ENCODE measurements at regions not wholly inside any gene's neighbourhood (a gene's known extent, or its start where the extent isn't known, plus 50 kb on each side); places are given as distances from the start of the nearest gene placed in this dataset.

DNA sequence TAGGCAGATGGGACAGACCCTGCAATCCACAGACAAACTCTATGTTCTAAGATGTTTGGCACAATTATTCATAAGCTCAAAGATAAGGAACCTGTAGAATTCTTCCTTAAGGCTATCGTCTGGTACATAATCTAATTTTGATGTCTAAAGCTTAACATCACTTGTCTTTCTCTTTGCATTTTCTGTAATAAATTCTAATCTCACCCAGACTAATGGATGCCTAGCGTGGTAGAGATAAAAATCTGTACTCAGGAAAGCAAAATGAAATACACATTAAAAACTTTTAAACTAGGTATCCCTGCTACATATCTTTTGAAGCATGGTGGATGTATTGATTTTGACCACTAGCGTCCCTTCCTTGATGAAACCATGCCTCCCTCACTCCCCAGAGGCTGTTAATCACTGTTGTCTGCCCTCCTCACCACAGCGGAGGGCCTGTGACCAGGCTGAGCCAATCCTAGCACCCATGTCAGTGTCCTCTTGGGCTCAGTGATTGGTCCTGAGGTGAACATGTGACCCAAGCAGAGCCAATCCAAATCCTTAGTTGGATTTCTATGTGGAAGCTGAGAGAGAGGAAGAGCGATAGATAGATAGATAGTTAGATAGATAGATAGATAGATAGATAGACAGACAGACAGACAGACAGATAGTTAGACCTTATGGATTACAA lies 82.2 kb upstream of the GRK3 start:
- Histone ChIP-seq H3K27me3 (ENCODE audit: control insufficient read depth in 4 of 4, insufficient read depth in 4 of 4, low read length in 3 of 4) (no peaks in the 10 kb centered on the region), H3K4me3 (ENCODE audit: low read depth in 1 of 3, low read length in 3 of 3) (no peak overlapping the region), H3K27ac (ENCODE audit: low read depth in 1 of 2, low read length in 2 of 2) (no peak overlapping the region), H3K4me1 (ENCODE audit: control insufficient read depth in 4 of 4, insufficient read depth in 4 of 4, low read length in 3 of 4) (no peaks in the 10 kb centered on the region), H3K9me3 (ENCODE audit: control insufficient read depth in 4 of 4, low read length in 3 of 4) (no peaks in the 10 kb centered on the region), H3K36me3 (ENCODE audit: control insufficient read depth in 4 of 4, insufficient read depth in 3 of 4, low read depth in 1 of 4, low read length in 3 of 4) (peaks cover 0 to 3% (median 0%) of the 10 kb centered on the region in 4 donors), H3K9ac (ENCODE audit: low read depth in 1 of 2, low read length in 2 of 2) (no peak overlapping the region)
- no peak for DNase-seq (ENCODE audit: low spot score)
- WGBS: 92% methylated on average over 5 of the region's 5 CpGs
- TF ChIP-seq HNF4G (IDR thresholded peaks at IDR 0.05) (no peak), FOXA1 (IDR thresholded peaks at IDR 0.05) (no peak)
- TF ChIP-seq, protein P1, sequence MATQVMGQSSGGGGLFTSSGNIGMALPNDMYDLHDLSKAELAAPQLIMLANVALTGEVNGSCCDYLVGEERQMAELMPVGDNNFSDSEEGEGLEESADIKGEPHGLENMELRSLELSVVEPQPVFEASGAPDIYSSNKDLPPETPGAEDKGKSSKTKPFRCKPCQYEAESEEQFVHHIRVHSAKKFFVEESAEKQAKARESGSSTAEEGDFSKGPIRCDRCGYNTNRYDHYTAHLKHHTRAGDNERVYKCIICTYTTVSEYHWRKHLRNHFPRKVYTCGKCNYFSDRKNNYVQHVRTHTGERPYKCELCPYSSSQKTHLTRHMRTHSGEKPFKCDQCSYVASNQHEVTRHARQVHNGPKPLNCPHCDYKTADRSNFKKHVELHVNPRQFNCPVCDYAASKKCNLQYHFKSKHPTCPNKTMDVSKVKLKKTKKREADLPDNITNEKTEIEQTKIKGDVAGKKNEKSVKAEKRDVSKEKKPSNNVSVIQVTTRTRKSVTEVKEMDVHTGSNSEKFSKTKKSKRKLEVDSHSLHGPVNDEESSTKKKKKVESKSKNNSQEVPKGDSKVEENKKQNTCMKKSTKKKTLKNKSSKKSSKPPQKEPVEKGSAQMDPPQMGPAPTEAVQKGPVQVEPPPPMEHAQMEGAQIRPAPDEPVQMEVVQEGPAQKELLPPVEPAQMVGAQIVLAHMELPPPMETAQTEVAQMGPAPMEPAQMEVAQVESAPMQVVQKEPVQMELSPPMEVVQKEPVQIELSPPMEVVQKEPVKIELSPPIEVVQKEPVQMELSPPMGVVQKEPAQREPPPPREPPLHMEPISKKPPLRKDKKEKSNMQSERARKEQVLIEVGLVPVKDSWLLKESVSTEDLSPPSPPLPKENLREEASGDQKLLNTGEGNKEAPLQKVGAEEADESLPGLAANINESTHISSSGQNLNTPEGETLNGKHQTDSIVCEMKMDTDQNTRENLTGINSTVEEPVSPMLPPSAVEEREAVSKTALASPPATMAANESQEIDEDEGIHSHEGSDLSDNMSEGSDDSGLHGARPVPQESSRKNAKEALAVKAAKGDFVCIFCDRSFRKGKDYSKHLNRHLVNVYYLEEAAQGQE (IDR thresholded peaks at IDR 0.05): no peak

DNA sequence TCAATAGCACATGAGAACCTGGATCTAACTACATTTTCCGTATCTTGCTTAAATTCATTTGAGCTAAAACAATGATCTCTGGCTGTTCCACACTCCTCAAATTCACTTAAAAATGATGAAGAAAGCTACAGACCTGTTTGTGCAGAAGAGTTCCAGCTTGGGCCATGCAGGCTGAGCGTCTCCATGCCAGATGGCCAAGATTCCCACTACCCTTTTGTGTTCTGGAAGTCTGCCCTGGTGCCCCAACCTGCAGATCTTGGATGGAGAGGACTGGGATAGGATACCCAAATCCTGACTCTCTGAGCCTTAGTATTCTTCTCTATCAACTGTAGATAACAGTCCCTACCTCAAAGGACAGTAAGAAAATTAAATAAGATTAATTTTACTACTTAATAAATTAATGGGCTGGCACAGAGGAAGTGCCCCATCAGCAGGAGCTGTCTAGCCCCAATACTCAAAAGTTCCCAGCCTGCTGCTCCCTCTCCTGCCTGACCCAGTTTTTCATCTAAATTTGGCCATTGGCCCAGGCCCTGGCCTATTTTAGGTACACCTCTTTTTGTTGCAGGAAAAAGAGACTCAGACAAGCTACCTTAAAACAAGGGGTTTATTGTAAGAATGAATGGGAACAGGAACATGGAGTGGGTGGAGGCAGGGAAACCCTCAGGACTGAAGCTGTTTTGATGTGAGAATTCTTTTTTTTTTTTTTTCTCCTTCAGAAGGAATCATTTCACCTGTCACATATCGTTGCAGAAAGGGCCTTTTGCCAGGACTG lies 81.4 kb upstream of the GRK3 start:
- Histone ChIP-seq H3K9me3 (ENCODE audit: control insufficient read depth in 4 of 4, low read length in 3 of 4) (no peaks in the 10 kb centered on the region), H3K36me3 (ENCODE audit: control insufficient read depth in 4 of 4, insufficient read depth in 3 of 4, low read depth in 1 of 4, low read length in 3 of 4) (peaks cover 0 to 3% (median 0%) of the 10 kb centered on the region in 4 donors)

More for the DNA sequence above, 81.4 kb upstream of the GRK3 start:
- H3K27me3 ChIP-seq (ENCODE audit: control insufficient read depth in 4 of 4, insufficient read depth in 4 of 4, low read length in 3 of 4): no peaks in the 10 kb centered on the region
- H3K4me3 ChIP-seq (ENCODE audit: low read depth in 1 of 3, low read length in 3 of 3): no peak overlapping the region
- H3K9ac ChIP-seq (ENCODE audit: low read depth in 1 of 2, low read length in 2 of 2): no peak overlapping the region
- no peak overlapping the region for H3K27ac ChIP-seq (ENCODE audit: low read depth in 1 of 2, low read length in 2 of 2)
- no peaks in the 10 kb centered on the region for H3K4me1 ChIP-seq (ENCODE audit: control insufficient read depth in 4 of 4, insufficient read depth in 4 of 4, low read length in 3 of 4)
- no peak for DNase-seq (ENCODE audit: low spot score)
- no peak for TF ChIP-seq YY1 (IDR thresholded peaks at IDR 0.05)
- TF ChIP-seq NR2F2 (IDR thresholded peaks at IDR 0.05): no peak
- TF ChIP-seq RXRA (IDR thresholded peaks at IDR 0.05): no peak
- TF ChIP-seq HNF4G (IDR thresholded peaks at IDR 0.05): no peak
- TF ChIP-seq, protein P1 (IDR thresholded peaks at IDR 0.05): no peak
- no peak for TF ChIP-seq HNF4A (conservative IDR thresholded peaks at IDR 0.05)
- no peak for TF ChIP-seq RAD21 (IDR thresholded peaks at IDR 0.05)
- no peak for TF ChIP-seq GABPA (IDR thresholded peaks at IDR 0.05 in 1 of 2, conservative IDR thresholded peaks at IDR 0.05 in 1 of 2)
- TF ChIP-seq, protein P2, sequence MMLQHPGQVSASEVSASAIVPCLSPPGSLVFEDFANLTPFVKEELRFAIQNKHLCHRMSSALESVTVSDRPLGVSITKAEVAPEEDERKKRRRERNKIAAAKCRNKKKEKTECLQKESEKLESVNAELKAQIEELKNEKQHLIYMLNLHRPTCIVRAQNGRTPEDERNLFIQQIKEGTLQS (IDR thresholded peaks at IDR 0.05): no peak
- no peak for TF ChIP-seq JUND (IDR thresholded peaks at IDR 0.05)
- TF ChIP-seq, protein P3, sequence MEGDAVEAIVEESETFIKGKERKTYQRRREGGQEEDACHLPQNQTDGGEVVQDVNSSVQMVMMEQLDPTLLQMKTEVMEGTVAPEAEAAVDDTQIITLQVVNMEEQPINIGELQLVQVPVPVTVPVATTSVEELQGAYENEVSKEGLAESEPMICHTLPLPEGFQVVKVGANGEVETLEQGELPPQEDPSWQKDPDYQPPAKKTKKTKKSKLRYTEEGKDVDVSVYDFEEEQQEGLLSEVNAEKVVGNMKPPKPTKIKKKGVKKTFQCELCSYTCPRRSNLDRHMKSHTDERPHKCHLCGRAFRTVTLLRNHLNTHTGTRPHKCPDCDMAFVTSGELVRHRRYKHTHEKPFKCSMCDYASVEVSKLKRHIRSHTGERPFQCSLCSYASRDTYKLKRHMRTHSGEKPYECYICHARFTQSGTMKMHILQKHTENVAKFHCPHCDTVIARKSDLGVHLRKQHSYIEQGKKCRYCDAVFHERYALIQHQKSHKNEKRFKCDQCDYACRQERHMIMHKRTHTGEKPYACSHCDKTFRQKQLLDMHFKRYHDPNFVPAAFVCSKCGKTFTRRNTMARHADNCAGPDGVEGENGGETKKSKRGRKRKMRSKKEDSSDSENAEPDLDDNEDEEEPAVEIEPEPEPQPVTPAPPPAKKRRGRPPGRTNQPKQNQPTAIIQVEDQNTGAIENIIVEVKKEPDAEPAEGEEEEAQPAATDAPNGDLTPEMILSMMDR (IDR thresholded peaks at IDR 0.05; ENCODE audit: low read depth, low read length, missing input control): no peak
- TF ChIP-seq SP1 (IDR thresholded peaks at IDR 0.05): no peak
- no peak for TF ChIP-seq TAF1 (conservative IDR thresholded peaks at IDR 0.05)
- no peak for TF ChIP-seq FOXA2 (IDR thresholded peaks at IDR 0.05)
- TF ChIP-seq, protein P4, sequence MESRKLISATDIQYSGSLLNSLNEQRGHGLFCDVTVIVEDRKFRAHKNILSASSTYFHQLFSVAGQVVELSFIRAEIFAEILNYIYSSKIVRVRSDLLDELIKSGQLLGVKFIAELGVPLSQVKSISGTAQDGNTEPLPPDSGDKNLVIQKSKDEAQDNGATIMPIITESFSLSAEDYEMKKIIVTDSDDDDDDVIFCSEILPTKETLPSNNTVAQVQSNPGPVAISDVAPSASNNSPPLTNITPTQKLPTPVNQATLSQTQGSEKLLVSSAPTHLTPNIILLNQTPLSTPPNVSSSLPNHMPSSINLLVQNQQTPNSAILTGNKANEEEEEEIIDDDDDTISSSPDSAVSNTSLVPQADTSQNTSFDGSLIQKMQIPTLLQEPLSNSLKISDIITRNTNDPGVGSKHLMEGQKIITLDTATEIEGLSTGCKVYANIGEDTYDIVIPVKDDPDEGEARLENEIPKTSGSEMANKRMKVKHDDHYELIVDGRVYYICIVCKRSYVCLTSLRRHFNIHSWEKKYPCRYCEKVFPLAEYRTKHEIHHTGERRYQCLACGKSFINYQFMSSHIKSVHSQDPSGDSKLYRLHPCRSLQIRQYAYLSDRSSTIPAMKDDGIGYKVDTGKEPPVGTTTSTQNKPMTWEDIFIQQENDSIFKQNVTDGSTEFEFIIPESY (IDR thresholded peaks at IDR 0.05): no peak
- no peak for TF ChIP-seq EGR1 (IDR thresholded peaks at IDR 0.05; ENCODE audit: low read depth in 2 of 2)
- TF ChIP-seq, protein P5, sequence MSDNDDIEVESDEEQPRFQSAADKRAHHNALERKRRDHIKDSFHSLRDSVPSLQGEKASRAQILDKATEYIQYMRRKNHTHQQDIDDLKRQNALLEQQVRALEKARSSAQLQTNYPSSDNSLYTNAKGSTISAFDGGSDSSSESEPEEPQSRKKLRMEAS (IDR thresholded peaks at IDR 0.05): no peak
- no peak for TF ChIP-seq FOXA1 (IDR thresholded peaks at IDR 0.05)
- WGBS: 70% methylated on average over 3 of the region's 3 CpGs
